Gastroesophageal sphincter (tissue), 4 donors: ENCODE measurements at regions not wholly inside any gene's neighbourhood (a gene's known extent, or its start where the extent isn't known, plus 50 kb on each side); places are given as distances from the start of the nearest gene placed in this dataset.

Experiments used
- ATAC-seq: fragments of 150-250 bp; one replicate; pipeline ENCODE4 v1.9.1; 2016; ENCODE audit warnings: mild to moderate bottlenecking, moderate library complexity
- H3K27ac ChIP-seq, 4 donors: fragments of 200-600 bp; sonication (generic) in 3 of 4; 1 replicate in 3 of 4; 2 replicates in 1 of 4; pipeline ENCODE4 v1.5.1; 2016 to 2019
- H3K27me3 ChIP-seq: fragments of 200-600 bp; sonication (generic); one replicate; pipeline ENCODE4 v1.5.1; 2019
- H3K36me3 ChIP-seq, 2 donors: fragments of 200-600 bp; sonication (generic); one replicate each; pipeline ENCODE4 v1.5.1; 2019; ENCODE audit warnings: control low read depth in 1 of 2
- H3K4me1 ChIP-seq, 3 donors: fragments of 200-600 bp; sonication (generic); 1 replicate in 2 of 3; 2 replicates in 1 of 3; pipeline ENCODE4 v1.5.1; 2016 to 2019; ENCODE audit warnings: control low read depth in 2 of 3
- H3K4me3 ChIP-seq, 2 donors: fragments of 200-600 bp; sonication (generic); one replicate each; pipeline ENCODE4 v1.5.1; 2019; ENCODE audit warnings: mild to moderate bottlenecking in 1 of 2, moderate library complexity in 1 of 2
- H3K9me3 ChIP-seq, 3 donors: fragments of 200-600 bp; sonication (generic); one replicate each; pipeline ENCODE4 v1.5.1; 2017 to 2019; ENCODE audit warnings: control low read depth in 2 of 3
- CTCF ChIP-seq, 4 experiments: fragments of 200-600 bp in 2 of 4; fragments of 450-650 bp in 2 of 4; sonication (generic) in 1 of 4; IDR thresholded peaks; one replicate each; pipeline ENCODE4 v1.5.1; 2017 to 2019; ENCODE audit warnings: antibody characterized with exemption in 4 of 4, mild to moderate bottlenecking in 2 of 4, moderate library complexity in 2 of 4
- EP300 ChIP-seq: sonication (generic); formaldehyde crosslinking; IDR thresholded peaks from one replicate; pipeline ENCODE4 v1.6.1; 2017; ENCODE audit warnings: antibody characterized with exemption, mild to moderate bottlenecking
- POLR2A ChIP-seq, 2 donors: fragments of 450-650 bp; IDR thresholded peaks; one replicate each; pipeline ENCODE4 v1.6.1; 2017; ENCODE audit warnings: antibody characterized with exemption in 2 of 2, mild to moderate bottlenecking in 2 of 2, moderate library complexity in 1 of 2
- POLR2AphosphoS5 ChIP-seq: sonication (generic); formaldehyde crosslinking; IDR thresholded peaks from one replicate; pipeline ENCODE4 v1.6.1; 2017; ENCODE audit warnings: antibody characterized with exemption
- WGBS, 2 donors: methylation state at CpG; one replicate each; pipeline ENCODE4 v1.1.5; 2018; ENCODE audit warnings: low coverage in 1 of 2; 5-methylcytosine and 5-hydroxymethylcytosine counted together

DNA sequence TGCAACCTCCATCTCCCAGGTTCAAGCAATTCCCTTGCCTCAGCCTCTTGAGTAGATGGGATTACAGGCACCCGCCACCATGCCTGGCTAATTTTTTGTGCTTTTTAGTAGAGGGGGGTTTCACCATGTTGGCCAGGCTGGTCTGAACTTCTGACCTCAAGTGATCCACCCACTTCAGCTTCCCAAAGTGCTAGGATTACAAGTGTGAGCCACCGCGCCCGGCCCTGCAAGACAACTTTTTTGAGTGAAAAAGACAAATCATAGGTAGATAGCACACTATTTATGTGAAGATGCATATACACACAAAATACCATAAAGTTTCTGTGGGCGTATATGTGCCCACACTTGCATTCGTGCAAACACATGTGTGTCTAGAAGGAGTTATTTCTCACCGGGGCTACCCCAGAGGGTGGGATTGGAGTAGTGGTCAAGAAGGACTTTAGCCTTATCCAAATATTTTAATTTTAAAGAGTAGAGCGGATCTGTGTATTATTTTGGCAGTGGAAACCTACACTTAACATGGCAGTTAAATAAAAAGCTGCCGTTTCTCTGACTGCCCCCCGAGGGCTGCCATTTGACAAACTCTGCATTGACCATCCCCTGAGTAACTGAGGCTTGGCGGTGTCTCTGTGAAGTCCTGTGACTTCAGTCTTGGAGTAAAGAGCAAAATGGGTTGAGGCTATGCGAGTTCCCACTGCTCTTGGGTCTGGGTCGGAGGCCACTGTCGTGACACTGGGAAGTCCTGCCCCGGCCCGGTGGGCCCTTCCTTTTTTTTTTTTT lies 93.4 kb upstream of the PTCH1 start:
- Histone ChIP-seq H3K27me3 (no peaks in the 10 kb centered on the region), H3K4me3 (no peak overlapping the region), H3K9me3 (peaks cover 0 to 8% (median 0%) of the 10 kb centered on the region in 3 donors), H3K36me3 (no peaks in the 10 kb centered on the region), H3K4me1 (no peaks in the 10 kb centered on the region), H3K27ac (no peak overlapping the region)
- WGBS, 2 donors: 90 to 92% methylated on average over 7 to 16 of the region's 16 CpGs
- ATAC-seq: no peak
- TF ChIP-seq EP300: no peak
- no peak for TF ChIP-seq POLR2A (IDR thresholded peaks at IDR 0.05)
- TF ChIP-seq CTCF (IDR thresholded peaks at IDR 0.05): no peak
- no peak for TF ChIP-seq POLR2AphosphoS5

GRCh38 chr9:95609426-95609825 lies 92.7 kb upstream of the PTCH1 start:
- Histone ChIP-seq H3K36me3 (no peaks in the 10 kb centered on the region), H3K27me3 (no peaks in the 10 kb centered on the region), H3K9me3 (peaks cover 0 to 8% (median 0%) of the 10 kb centered on the region in 3 donors), H3K27ac (no peak overlapping the region), H3K4me3 (no peak overlapping the region), H3K4me1 (no peaks in the 10 kb centered on the region)
- TF ChIP-seq POLR2A (IDR thresholded peaks at IDR 0.05): no peak
- TF ChIP-seq CTCF (IDR thresholded peaks at IDR 0.05): no peak
- no peak for TF ChIP-seq EP300
- TF ChIP-seq POLR2AphosphoS5: no peak
- 83 to 100% methylated on average over 1 to 2 of the region's 7 CpGs for WGBS, 2 donors
- ATAC-seq: no peak

GRCh38 chr9:95608341-95608740 lies 91.6 kb upstream of the PTCH1 start:
- ATAC-seq: no peak
- Histone ChIP-seq H3K4me1 (no peaks in the 10 kb centered on the region), H3K27ac (no peak overlapping the region), H3K9me3 (no peaks in the 10 kb centered on the region), H3K36me3 (no peaks in the 10 kb centered on the region), H3K27me3 (no peaks in the 10 kb centered on the region), H3K4me3 (no peak overlapping the region)
- WGBS, 2 donors: 100% methylated on average over 1 of the region's 1 CpG; no CpG with 5 or more reads in 1 of the 2 donors
- no peak for TF ChIP-seq CTCF (IDR thresholded peaks at IDR 0.05)
- no peak for TF ChIP-seq POLR2AphosphoS5
- TF ChIP-seq POLR2A (IDR thresholded peaks at IDR 0.05): no peak

DNA sequence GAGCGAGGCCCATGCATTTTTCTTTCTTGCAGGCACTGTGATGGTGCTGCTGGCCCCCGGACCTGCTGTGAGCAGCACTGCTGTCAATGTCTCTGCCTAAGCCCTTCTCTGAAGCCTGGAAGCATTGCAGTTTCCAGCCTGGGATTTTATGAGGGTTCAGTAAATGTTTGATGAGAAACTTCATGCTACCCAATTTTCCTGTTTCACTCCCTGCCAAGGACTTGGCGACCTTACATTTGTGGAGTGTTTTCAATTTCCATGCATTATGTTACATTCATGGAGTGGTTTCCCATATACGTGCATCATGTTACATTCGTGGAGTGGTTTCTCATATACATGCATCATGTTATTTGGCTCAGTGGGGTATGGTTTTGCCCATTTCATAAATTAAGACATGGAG lies 90.7 kb upstream of the PTCH1 start:
- TF ChIP-seq EP300 (no peak), POLR2AphosphoS5 (no peak), CTCF (IDR thresholded peaks at IDR 0.05) (no peak), POLR2A (IDR thresholded peaks at IDR 0.05) (no peak)
- WGBS, 2 donors: 100% methylated on average over 1 to 4 of the region's 5 CpGs
- no peaks in the 10 kb centered on the region for H3K9me3 ChIP-seq
- no peaks in the 10 kb centered on the region for H3K4me1 ChIP-seq
- H3K36me3 ChIP-seq: no peaks in the 10 kb centered on the region
- H3K27ac ChIP-seq: no peak overlapping the region
- H3K27me3 ChIP-seq: no peaks in the 10 kb centered on the region
- H3K4me3 ChIP-seq: no peak overlapping the region
- ATAC-seq: no peak
